ENCODE measurements at regions not wholly inside any gene's neighbourhood (a gene's known extent, or its start where the extent isn't known, plus 50 kb on each side); places are given as distances from the start of the nearest gene placed in this dataset.

DNA sequence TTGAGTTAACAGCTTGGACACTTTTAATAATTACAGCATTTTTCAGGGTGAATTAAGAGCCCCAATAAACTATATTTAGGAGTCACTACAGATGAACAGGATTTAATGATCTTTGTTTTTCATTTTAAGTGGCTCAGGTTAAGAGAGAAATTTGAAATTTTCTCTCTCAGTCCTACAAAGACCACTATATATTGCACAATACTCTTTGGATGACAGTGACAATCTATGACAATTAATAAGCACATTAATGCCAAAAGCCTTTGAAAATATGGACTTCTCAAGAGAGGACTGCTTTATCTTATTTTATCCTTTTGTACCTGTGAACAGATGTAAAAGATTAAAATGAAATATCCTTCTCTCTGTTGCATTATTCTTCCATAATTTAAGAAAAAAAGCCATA lies 151.1 kb upstream of the IRX5 start:
- H3K36me3 Mint-ChIP-seq (ENCODE audit: insufficient read depth, unreplicated experiment) = no peaks in the 10 kb centered on the region
- intact Hi-C loops (cut with micrococcal nuclease) = no loop called here
- no peak overlapping the region for H3K27ac Mint-ChIP-seq (ENCODE audit: low read depth, unreplicated experiment)
- no peak for DNase-seq (ENCODE audit: unreplicated experiment)
- no peaks in the 10 kb centered on the region for H3K27me3 Mint-ChIP-seq (ENCODE audit: insufficient read depth, unreplicated experiment)
- BruUV-seq (replicated peaks) = no TSS peak
- POLR2A ChIA-PET = no interaction called here
- H3K9me3 Mint-ChIP-seq (ENCODE audit: unreplicated experiment) = no peaks in the 10 kb centered on the region
- no peak overlapping the region for H3K4me3 Mint-ChIP-seq (ENCODE audit: unreplicated experiment)
- CTCF ChIA-PET = no interaction called here
- H3K4me1 Mint-ChIP-seq (ENCODE audit: insufficient read depth, unreplicated experiment) = no peaks in the 10 kb centered on the region
- TF ChIP-seq, protein P1, sequence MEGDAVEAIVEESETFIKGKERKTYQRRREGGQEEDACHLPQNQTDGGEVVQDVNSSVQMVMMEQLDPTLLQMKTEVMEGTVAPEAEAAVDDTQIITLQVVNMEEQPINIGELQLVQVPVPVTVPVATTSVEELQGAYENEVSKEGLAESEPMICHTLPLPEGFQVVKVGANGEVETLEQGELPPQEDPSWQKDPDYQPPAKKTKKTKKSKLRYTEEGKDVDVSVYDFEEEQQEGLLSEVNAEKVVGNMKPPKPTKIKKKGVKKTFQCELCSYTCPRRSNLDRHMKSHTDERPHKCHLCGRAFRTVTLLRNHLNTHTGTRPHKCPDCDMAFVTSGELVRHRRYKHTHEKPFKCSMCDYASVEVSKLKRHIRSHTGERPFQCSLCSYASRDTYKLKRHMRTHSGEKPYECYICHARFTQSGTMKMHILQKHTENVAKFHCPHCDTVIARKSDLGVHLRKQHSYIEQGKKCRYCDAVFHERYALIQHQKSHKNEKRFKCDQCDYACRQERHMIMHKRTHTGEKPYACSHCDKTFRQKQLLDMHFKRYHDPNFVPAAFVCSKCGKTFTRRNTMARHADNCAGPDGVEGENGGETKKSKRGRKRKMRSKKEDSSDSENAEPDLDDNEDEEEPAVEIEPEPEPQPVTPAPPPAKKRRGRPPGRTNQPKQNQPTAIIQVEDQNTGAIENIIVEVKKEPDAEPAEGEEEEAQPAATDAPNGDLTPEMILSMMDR (IDR thresholded peaks at IDR 0.05; ENCODE audit: unreplicated experiment) = no peak

GRCh38 chr16:54774768-54775167 lies 155.9 kb upstream of the IRX5 start:
- Mint-ChIP-seq H3K4me3 (ENCODE audit: unreplicated experiment) (no peak overlapping the region), H3K9me3 (ENCODE audit: unreplicated experiment) (no peaks in the 10 kb centered on the region), H3K4me1 (ENCODE audit: insufficient read depth, unreplicated experiment) (no peaks in the 10 kb centered on the region), H3K36me3 (ENCODE audit: insufficient read depth, unreplicated experiment) (no peaks in the 10 kb centered on the region), H3K27ac (ENCODE audit: low read depth, unreplicated experiment) (no peak overlapping the region), H3K27me3 (ENCODE audit: insufficient read depth, unreplicated experiment) (no peaks in the 10 kb centered on the region)
- DNase-seq (ENCODE audit: unreplicated experiment) = no peak
- no TSS peak for BruUV-seq (replicated peaks)
- intact Hi-C loops (cut with micrococcal nuclease) = no loop called here
- ChIA-PET POLR2A (interaction anchor here (1.1 to 1.2 kb wide), 2 partner anchors 27 to 127 kb away, joined by 3 read pairs; no protein-coding TSS in a partner anchor), CTCF (no interaction called here)
- TF ChIP-seq, protein P1 (IDR thresholded peaks at IDR 0.05; ENCODE audit: unreplicated experiment) = no peak

GRCh38 chr16:54772400-54772799 lies 158.3 kb upstream of the IRX5 start:
- ChIA-PET CTCF (no interaction called here), POLR2A (interaction anchor here (0.7 kb wide), 1 partner anchor 68 kb away, joined by 3 read pairs; no protein-coding TSS in a partner anchor)
- no peak overlapping the region for H3K27ac Mint-ChIP-seq (ENCODE audit: low read depth, unreplicated experiment)
- H3K4me3 Mint-ChIP-seq (ENCODE audit: unreplicated experiment) = no peak overlapping the region
- no peak for DNase-seq (ENCODE audit: unreplicated experiment)
- H3K9me3 Mint-ChIP-seq (ENCODE audit: unreplicated experiment) = no peaks in the 10 kb centered on the region
- H3K4me1 Mint-ChIP-seq (ENCODE audit: insufficient read depth, unreplicated experiment) = no peaks in the 10 kb centered on the region
- TF ChIP-seq, protein P1 (IDR thresholded peaks at IDR 0.05; ENCODE audit: unreplicated experiment) = no peak
- intact Hi-C loops (cut with micrococcal nuclease) = no loop called here
- BruUV-seq (replicated peaks) = no TSS peak
- no peaks in the 10 kb centered on the region for H3K36me3 Mint-ChIP-seq (ENCODE audit: insufficient read depth, unreplicated experiment)
- H3K27me3 Mint-ChIP-seq (ENCODE audit: insufficient read depth, unreplicated experiment) = no peaks in the 10 kb centered on the region

DNA sequence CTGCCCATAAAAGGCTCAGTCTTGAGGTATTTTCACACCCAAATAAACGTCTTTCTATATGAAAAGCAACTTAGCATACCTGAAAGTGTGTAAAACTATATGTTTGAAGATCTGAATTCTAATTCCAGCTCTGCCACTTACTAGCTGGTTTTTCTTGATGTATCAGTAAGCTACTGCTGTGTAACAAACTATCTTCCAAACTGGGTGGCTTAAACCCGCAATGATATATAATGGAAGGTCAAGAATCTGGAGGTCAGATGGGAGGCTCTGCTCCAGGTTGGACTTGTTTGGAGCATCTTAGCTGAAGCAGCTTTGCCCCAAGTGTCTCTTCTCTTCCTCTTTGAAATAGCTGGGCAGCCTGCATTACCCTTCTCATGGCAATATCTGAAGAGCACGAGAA lies 164.3 kb upstream of the IRX5 start:
- H3K4me1 Mint-ChIP-seq (ENCODE audit: insufficient read depth, unreplicated experiment) = no peaks in the 10 kb centered on the region
- H3K27ac Mint-ChIP-seq (ENCODE audit: low read depth, unreplicated experiment) = no peak overlapping the region
- no peak for DNase-seq (ENCODE audit: unreplicated experiment)
- H3K27me3 Mint-ChIP-seq (ENCODE audit: insufficient read depth, unreplicated experiment) = no peaks in the 10 kb centered on the region
- TF ChIP-seq, protein P1 (IDR thresholded peaks at IDR 0.05; ENCODE audit: unreplicated experiment) = no peak
- no peaks in the 10 kb centered on the region for H3K36me3 Mint-ChIP-seq (ENCODE audit: insufficient read depth, unreplicated experiment)
- no peak overlapping the region for H3K4me3 Mint-ChIP-seq (ENCODE audit: unreplicated experiment)
- intact Hi-C loops (cut with micrococcal nuclease) = no loop called here
- H3K9me3 Mint-ChIP-seq (ENCODE audit: unreplicated experiment) = no peaks in the 10 kb centered on the region
- BruUV-seq (replicated peaks) = no TSS peak
- CTCF ChIA-PET = interaction anchor here (0.7 to 1.0 kb wide), 2 partner anchors 11 to 819 kb away, joined by 3 read pairs; no protein-coding TSS in a partner anchor
- POLR2A ChIA-PET = interaction anchor here (1.4 to 1.5 kb wide), 2 partner anchors 31 to 118 kb away, joined by 3 to 5 read pairs; no protein-coding TSS in a partner anchor
